ENCODE measurements at regions not wholly inside any gene's neighbourhood (a gene's known extent, or its start where the extent isn't known, plus 50 kb on each side); places are given as distances from the start of the nearest gene placed in this dataset.

- TF ChIP-seq CTCF (IDR thresholded peaks at IDR 0.05) = no peak
- no peak for TF ChIP-seq POLR2A (IDR thresholded peaks at IDR 0.05)
These were observed 158.6 kb upstream of the LMCD1 start for GRCh38 chr3:8343058-8343457.

Measured in heart left ventricle (tissue), 13 donors.